ENCODE measurements at regions not wholly inside any gene's neighbourhood (a gene's known extent, or its start where the extent isn't known, plus 50 kb on each side); places are given as distances from the start of the nearest gene placed in this dataset.

- DNase-seq (ENCODE audit: low spot score): no peak
- TF ChIP-seq CTCF (IDR thresholded peaks at IDR 0.05; ENCODE audit: extremely low read depth, missing control alignments): no peak
These were observed 394.8 kb downstream of the TUSC7 start for GRCh38 chr3:117104381-117104780.

DNA sequence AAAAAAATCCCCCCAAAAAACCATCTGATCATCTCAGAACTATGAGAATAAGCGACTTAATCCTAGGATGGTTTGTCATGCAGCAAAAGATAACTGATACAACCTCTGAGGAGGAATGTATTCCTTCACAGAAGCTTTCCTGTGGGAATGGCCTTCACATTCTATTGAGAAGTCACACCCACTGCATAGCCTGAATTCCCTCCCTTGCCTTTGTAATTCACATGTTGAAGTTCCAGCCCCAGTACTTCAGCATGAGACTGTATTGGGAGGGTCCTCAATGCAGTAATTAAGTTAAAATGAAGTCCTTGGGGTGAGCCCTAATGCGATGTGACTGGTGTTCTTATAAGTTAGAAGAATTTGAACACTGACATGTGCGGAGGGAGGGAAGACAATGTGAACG lies 395.2 kb downstream of the TUSC7 start:
- no peak for TF ChIP-seq CTCF (IDR thresholded peaks at IDR 0.05; ENCODE audit: extremely low read depth, missing control alignments)
- DNase-seq (ENCODE audit: low spot score): no peak

GRCh38 chr3:117105686-117106085 lies 396.1 kb downstream of the TUSC7 start:
- DNase-seq (ENCODE audit: low spot score): no peak
- TF ChIP-seq CTCF (IDR thresholded peaks at IDR 0.05; ENCODE audit: extremely low read depth, missing control alignments): no peak

- TF ChIP-seq CTCF (IDR thresholded peaks at IDR 0.05; ENCODE audit: extremely low read depth, missing control alignments): no peak
- no peak for DNase-seq (ENCODE audit: low spot score)
These were observed 396.8 kb downstream of the TUSC7 start for GRCh38 chr3:117106396-117106795.

DNA sequence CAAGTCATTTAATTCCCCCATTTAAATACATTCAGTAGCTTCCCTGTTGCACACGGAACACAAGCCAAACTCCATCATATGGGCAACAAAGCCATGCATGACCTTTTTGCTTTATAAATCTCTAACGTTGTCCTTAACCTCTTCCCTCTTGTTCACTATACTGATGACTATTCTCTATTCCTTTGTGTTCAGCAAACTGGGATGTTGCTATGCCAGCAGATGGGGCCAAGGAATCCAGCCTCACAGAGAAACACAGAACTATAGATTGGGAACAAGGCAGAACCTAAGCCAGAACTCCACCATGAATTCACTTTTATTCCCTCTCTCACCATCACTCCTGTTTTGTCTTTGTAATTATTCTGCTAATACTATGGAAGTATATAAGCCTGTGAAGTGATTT lies 398.4 kb downstream of the TUSC7 start:
- TF ChIP-seq CTCF (IDR thresholded peaks at IDR 0.05; ENCODE audit: extremely low read depth, missing control alignments): no peak
- no peak for DNase-seq (ENCODE audit: low spot score)

DNA sequence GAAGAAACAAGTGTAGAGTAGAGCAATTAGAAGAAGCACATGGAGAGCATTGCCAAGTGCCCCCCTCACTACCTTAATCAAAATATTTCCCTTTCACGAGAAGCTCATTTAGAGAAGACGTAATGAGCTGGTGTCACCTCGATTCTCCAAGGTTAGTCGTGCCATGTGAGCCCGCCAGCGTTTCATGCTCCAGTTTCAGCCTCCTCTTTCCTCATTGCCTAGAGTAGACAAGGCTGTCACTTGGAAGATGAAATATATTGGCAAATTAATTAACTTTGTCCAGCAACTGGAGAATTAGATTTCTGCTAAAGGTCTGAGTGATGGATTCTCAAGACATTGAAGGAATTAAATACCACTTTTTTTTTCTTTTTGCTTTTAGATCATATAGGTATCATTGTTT lies 399.6 kb downstream of the TUSC7 start:
- DNase-seq (ENCODE audit: low spot score): no peak
- TF ChIP-seq CTCF (IDR thresholded peaks at IDR 0.05; ENCODE audit: extremely low read depth, missing control alignments): no peak

DNA sequence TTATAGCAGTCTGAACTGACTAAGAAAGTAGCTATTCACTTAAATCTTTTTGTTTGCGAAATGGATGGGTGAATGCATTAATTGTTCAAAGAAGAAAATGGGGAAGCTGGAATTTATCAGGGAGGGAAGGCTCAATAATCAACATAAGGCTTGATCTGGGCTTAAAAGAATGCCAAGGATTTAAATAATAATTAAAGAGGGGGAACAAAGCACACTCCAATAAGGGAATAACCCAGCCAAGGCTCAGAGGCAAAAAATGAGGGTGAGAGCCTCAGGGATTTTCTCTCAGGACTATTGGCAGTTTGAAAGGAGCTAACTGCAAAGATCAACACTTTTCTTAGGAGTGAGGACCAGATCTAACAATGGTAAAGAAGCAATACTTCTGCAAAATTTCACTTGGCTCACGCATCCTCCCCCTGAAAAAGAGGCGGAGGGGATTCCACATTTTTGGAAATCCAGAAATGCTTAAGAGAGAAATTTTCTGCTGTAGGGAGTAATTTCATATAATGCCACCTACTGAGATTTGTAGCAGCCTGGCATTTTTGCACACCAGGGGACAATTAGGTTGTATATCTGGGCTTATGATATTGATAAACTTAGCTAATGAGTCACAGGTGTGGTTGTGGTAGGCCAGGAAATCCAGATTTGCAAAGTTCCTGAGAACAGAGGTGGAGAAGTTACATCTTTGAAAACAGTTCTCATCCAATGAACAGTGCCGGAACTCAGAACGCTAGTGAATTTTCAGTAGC lies 405.1 kb downstream of the TUSC7 start:
- no peak for DNase-seq (ENCODE audit: low spot score)
- TF ChIP-seq CTCF (IDR thresholded peaks at IDR 0.05; ENCODE audit: extremely low read depth, missing control alignments): no peak

All from GM20000 (cell line).